Heart right ventricle (tissue), 16 donors: ENCODE measurements at regions not wholly inside any gene's neighbourhood (a gene's known extent, or its start where the extent isn't known, plus 50 kb on each side); places are given as distances from the start of the nearest gene placed in this dataset.

Experiments
- ATAC-seq, 8 donors: fragments of 200-7000 bp; cut with Tn5 transposase; one replicate each; pipeline ENCODE4 v1.9.1; 2020; ENCODE audit warnings: mild to moderate bottlenecking in 8 of 8, moderate library complexity in 8 of 8, moderate number of reproducible peaks in 1 of 8
- DNase-seq, 2 donors: peaks; one replicate each; pipeline ENCODE4 v3.0.0-alpha.2; 2020
- H3K27ac ChIP-seq, 10 donors: fragments of 200-600 bp; sonication (generic) in 2 of 10; one replicate each; pipeline versions ENCODE4 v1.5.0 to v1.8.0; 2020 to 2022; ENCODE audit warnings: mild to moderate bottlenecking in 3 of 10
- H3K27me3 ChIP-seq, 7 donors: fragments of 200-600 bp; one replicate each; pipeline ENCODE4 v1.8.0; 2021 to 2022; ENCODE audit warnings: mild to moderate bottlenecking in 2 of 7
- H3K36me3 ChIP-seq, 9 donors: fragments of 200-600 bp; sonication (generic) in 1 of 9; one replicate each; pipeline versions ENCODE4 v1.5.0 to v1.8.0; 2020 to 2022; ENCODE audit warnings: mild to moderate bottlenecking in 2 of 9
- H3K4me1 ChIP-seq, 9 donors: fragments of 200-600 bp; sonication (generic) in 1 of 9; one replicate each; pipeline versions ENCODE4 v1.5.0 to v1.8.0; 2020 to 2022; ENCODE audit warnings: mild to moderate bottlenecking in 4 of 9
- H3K4me3 ChIP-seq, 10 donors: fragments of 200-600 bp; sonication (generic) in 2 of 10; one replicate each; pipeline versions ENCODE4 v1.5.0 to v1.8.0; 2020 to 2022; ENCODE audit warnings: mild to moderate bottlenecking in 7 of 10, moderate library complexity in 2 of 10
- H3K9me3 ChIP-seq, 11 donors: fragments of 200-600 bp in 10 of 11; sonication (generic) in 2 of 11; one replicate each; pipeline versions ENCODE4 v1.5.0 to v1.8.0; 2013 to 2022; ENCODE audit warnings: mild to moderate bottlenecking in 2 of 11, control low read depth in 1 of 11, moderate library complexity in 1 of 11
- WGBS, 2 donors: extraction: QIAGEN DNeasy Blood & Tissue Kit; methylation state at CpG; one replicate each; pipeline ENCODE4 v1.1.7; 2013; ENCODE audit warnings: inconsistent platforms in 1 of 2; 5-methylcytosine and 5-hydroxymethylcytosine counted together
- intact Hi-C, 10 donors: fragments of 100-400 bp; cut with DNase I; formaldehyde crosslinking; loops; one replicate each; pipeline versions ENCODE4 v1.11.1 to v1.14.2; 2022
- TF ChIP-seq, protein P1 (sequence below), 9 donors: fragments of 200-600 bp; sonication (generic) in 2 of 9; IDR thresholded peaks; one replicate each; pipeline versions ENCODE4 v1.5.0 to v1.8.0; 2021 to 2022; ENCODE audit warnings: antibody characterized with exemption in 9 of 9, mild to moderate bottlenecking in 5 of 9, moderate library complexity in 1 of 9
- donor health status: Arrhythmogenic right ventricular cardiomyopathy.
- donor health status: ischemic (EF 13 %, LVEDD 7.1; RV severe dilation, severe dysfunction).
- donor health status: healthy with polysubstance abuse.
- donor health status: DM: no; HTN: yes; CAD: no.
- donor health status: DM: no; HTN: no; CAD: no.
- donor health status: ischemic (EF 25% LVEDD 6.9; RV normal size, moderate dysfunction).
- donor health status: ischemic (EF 25% LVEDD 5.7; RV mildly dilated, moderate dysfunction).
- donor health status: healthy.
- donor health status: DM: yes; HTN: yes; CAD: no.
- donor health status: Ischemic cardiomyopathy.
- donor health status: ischemic (EF 35%, LVEDD 5.7; RV mildly dilated, moderate dysfunction).
- donor health status: nonischemic (EF 11% LVEDD 7.7; RV severe dilation, severe dysfunction).
- donor health status: DM: yes; HTN: yes; CAD: no.
- donor health status: PGD.
- donor health status: ischemic (EF 29% LVEDD 5.4; RV normal size, mild dysfunction).
- donor health status: nonischemic (EF 23%, LVEDD 6.1; RV moderate dilation, normal function).

DNA sequence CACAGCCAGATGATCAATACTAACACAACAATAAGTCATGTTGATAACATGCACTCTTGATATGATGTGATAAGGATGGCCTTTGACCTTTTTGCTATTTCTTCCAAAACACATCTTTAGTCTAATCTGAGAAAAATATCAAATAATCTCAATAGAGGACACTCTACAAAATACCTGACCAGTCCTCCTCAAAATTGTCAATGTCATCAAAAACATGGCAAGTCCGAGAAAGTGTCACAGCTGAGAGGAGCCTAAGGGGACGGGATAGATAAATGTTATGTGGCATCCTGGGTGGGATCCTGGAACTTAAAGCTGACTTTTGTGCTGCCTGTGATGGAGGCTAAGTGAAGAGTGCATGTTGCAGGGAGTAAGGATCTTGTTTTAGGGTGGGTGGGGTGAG, 699.6 kb upstream of the ADAMTS16 start:
- no peaks in the 10 kb centered on the region for H3K27me3 ChIP-seq
- H3K36me3 ChIP-seq: no peaks in the 10 kb centered on the region
- ATAC-seq (no peak), DNase-seq (no peak)
- peaks cover 0 to 18% (median 0%) of the 10 kb centered on the region in 11 donors for H3K9me3 ChIP-seq
- intact Hi-C loops: no loop called here
- H3K4me3 ChIP-seq: no peak overlapping the region
- 70 to 82% methylated on average over 2 of the region's 2 CpGs for WGBS, 2 donors
- TF ChIP-seq, protein P1, sequence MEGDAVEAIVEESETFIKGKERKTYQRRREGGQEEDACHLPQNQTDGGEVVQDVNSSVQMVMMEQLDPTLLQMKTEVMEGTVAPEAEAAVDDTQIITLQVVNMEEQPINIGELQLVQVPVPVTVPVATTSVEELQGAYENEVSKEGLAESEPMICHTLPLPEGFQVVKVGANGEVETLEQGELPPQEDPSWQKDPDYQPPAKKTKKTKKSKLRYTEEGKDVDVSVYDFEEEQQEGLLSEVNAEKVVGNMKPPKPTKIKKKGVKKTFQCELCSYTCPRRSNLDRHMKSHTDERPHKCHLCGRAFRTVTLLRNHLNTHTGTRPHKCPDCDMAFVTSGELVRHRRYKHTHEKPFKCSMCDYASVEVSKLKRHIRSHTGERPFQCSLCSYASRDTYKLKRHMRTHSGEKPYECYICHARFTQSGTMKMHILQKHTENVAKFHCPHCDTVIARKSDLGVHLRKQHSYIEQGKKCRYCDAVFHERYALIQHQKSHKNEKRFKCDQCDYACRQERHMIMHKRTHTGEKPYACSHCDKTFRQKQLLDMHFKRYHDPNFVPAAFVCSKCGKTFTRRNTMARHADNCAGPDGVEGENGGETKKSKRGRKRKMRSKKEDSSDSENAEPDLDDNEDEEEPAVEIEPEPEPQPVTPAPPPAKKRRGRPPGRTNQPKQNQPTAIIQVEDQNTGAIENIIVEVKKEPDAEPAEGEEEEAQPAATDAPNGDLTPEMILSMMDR (IDR thresholded peaks at IDR 0.05): no peak
- H3K27ac ChIP-seq: no peak overlapping the region
- no peaks in the 10 kb centered on the region for H3K4me1 ChIP-seq

DNA sequence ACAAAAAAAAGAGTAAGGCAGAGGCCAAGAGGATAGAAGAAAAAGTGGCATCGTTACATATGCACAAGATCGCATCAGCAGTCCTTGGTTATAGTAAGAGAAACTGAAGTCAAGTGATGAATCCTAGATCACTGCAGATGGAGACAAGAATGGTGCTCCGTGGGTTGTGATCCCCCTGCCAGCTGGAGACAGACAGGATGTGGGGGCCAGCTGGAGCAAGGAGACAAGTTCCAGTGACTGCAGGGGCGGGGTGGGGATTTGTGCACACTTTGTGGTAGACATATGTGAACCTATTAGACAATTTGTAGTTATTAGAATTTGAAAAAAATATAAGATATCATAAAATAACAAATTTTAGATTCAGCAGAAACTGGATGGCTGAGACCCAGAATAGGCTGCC, 697.9 kb upstream of the ADAMTS16 start:
- Histone ChIP-seq H3K27ac (no peak overlapping the region), H3K4me1 (no peaks in the 10 kb centered on the region), H3K4me3 (no peak overlapping the region), H3K9me3 (peaks cover 0 to 21% (median 3%) of the 10 kb centered on the region in 11 donors), H3K36me3 (no peaks in the 10 kb centered on the region), H3K27me3 (no peaks in the 10 kb centered on the region)
- TF ChIP-seq, protein P1 (IDR thresholded peaks at IDR 0.05): no peak
- DNase-seq (no peak), ATAC-seq (no peak)
- whole genome bisulfite sequencing, 2 donors: 72 to 77% methylated on average over 4 of the region's 4 CpGs
- intact Hi-C loops: no loop called here

- Histone ChIP-seq H3K36me3 (no peaks in the 10 kb centered on the region), H3K4me3 (no peak overlapping the region), H3K27ac (no peak overlapping the region), H3K27me3 (no peaks in the 10 kb centered on the region), H3K4me1 (no peaks in the 10 kb centered on the region), H3K9me3 (peaks cover 0 to 40% (median 13%) of the 10 kb centered on the region in 11 donors)
- intact Hi-C loops: no loop called here
- WGBS, 2 donors: 89% methylated on average over 1 of the region's 1 CpG
- DNase-seq (no peak), ATAC-seq (no peak)
- TF ChIP-seq, protein P1 (IDR thresholded peaks at IDR 0.05): no peak
These were observed 692.5 kb upstream of the ADAMTS16 start for GRCh38 chr5:4447657-4448056.

DNA sequence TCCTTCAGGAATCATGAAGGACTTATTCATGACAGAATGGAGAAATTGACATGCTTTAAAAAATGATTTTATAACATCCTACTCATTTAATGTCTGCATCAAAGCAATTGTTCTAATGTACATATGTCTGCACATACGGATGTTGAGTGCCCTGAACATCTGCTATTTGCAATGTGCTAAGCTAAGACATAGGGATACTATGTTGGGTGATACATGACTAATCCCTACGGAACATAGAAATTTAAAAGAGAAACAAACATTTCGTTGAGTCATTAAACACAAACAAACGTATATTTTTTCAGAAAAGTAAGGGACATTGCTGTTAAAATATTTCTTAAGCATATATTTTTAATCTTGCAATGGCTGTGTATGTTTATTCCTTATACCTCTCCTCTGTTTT, 686.5 kb upstream of the ADAMTS16 start:
- DNase-seq (no peak), ATAC-seq (no peak)
- no peaks in the 10 kb centered on the region for H3K27me3 ChIP-seq
- peaks cover 0 to 8% (median 0%) of the 10 kb centered on the region in 11 donors for H3K9me3 ChIP-seq
- H3K4me1 ChIP-seq: no peaks in the 10 kb centered on the region
- no peaks in the 10 kb centered on the region for H3K36me3 ChIP-seq
- WGBS, 2 donors: 69 to 70% methylated on average over 4 of the region's 4 CpGs
- no peak overlapping the region for H3K27ac ChIP-seq
- H3K4me3 ChIP-seq: no peak overlapping the region
- TF ChIP-seq, protein P1 (IDR thresholded peaks at IDR 0.05): no peak
- intact Hi-C loops: no loop called here
